DMS 273 (cell line): ENCODE measurements at regions not wholly inside any gene's neighbourhood (a gene's known extent, or its start where the extent isn't known, plus 50 kb on each side); places are given as distances from the start of the nearest gene placed in this dataset.
A peak's percentile ranks its signal among the peaks of the same experiment; 100 is the strongest.

Source experiments
- DNase-seq: peaks from one replicate; lab custom pipeline; 2025; ENCODE audit not compliant: unreplicated experiment; lab: John Stamatoyannopoulos, UW

DNA sequence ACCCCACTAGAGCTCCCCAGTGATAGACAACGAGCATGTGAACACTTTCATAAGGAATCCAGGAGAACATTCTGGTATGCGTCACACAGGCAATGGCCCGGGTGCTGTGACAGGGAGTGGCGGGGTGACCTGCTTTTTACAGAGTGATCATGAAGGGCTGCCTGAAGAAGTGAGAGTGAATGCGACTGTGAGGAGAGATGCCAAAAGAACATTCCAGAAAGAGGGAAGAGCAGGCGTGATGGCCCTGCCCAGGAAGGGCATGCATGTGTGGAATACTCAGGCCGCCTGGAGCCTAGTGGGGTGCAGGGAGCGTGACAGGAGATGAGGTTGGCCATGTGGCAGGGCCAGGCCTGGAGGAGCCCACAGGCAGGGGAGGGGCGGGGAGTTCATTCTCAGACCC, 53.8 kb downstream of the FZD10 start:
- DNase-seq, result no peak

- no peak for DNase-seq
Observed at GRCh38 chr12:130218682-130219081, 56.4 kb downstream of the FZD10 start.

- DNase-seq, result no peak
Observed at GRCh38 chr12:130219929-130220705, 57.9 kb downstream of the FZD10 start.

- DNase-seq, result no peak
Observed at GRCh38 chr12:130220706-130221100, 58.4 kb downstream of the FZD10 start.

DNA sequence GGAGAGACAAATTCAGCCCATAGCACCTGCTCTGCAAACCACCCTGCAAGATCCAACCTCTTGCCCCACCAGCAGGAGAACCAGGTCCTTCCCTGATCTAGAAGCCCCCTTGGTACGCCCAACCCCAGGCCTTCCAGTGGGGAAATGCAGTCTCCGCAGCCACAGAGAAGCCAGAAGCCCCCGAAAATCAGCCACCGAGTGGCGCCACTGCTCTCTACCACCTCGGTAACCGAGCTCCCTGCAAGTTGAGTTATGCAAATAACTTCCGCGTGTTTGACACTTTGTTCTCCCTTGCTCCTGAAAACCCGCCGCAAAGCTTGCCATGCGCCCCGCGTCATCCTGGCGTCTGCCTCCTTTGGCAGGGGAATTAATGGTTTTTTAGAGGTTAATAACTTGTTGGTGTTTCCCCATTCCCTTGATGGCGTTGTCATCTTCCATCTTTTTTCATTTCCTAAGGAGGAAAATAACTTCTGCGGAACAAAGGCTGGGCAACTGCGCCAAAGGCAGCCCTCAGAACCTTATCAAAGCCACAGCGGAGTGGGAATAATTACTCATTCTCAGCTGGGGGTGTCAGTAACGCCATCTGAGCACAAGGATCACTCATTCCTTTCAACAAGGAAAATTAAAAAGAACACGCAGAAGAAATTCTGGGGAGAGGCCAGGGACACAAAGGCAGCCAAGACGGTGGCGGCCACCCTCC, 60.4 kb downstream of the FZD10 start:
- DNase-seq, result no peak

DNA sequence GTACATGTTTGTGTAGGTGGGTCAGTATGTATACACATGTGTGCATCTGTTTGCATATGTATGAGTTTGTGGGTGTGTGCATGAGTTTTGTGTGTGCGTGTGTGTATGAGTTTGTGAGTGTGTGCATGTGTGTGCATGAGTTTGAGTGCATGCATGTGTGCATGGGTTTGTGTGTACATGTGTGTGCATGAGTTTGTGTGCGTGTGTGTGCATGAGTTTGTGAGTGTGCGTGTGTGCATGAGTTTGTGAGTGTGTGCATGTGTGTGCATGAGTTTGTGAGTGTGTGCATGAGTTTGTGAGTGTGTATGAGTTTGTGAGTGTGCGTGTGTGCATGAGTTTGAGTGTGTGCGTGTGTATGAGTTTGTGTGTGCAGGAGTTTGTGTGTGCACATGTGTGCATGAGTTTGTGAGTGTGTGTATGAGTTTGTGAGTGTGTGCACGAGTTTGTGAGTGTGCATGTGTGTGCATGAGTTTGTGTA, 61.5 kb downstream of the FZD10 start:
- DNase-seq, result no peak

GRCh38 chr12:130224613-130225012, 62.3 kb downstream of the FZD10 start:
- DNase-seq, result peak; percentile 49

GRCh38 chr12:130225347-130225746, 63.1 kb downstream of the FZD10 start:
- DNase-seq, result no peak

DNA sequence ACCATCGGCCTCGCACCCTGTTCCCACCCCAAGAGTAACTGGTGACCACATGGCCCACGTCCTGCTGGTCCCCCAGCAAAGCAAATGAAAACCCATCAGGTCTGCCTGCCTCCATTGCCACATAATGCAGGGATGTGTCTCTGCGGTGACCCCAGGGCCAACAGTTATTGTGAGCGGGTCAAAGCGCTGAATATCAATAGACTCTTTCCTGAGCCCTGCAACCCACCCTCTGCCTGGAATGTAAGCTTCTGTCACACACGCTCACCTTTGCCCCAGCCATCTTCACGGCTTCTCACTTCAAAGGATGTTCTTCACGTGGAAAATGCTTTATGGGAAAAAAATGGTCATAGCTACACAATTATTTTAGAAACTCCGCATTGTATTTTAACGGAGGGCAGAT, 63.9 kb downstream of the FZD10 start:
- no peak for DNase-seq

DNA sequence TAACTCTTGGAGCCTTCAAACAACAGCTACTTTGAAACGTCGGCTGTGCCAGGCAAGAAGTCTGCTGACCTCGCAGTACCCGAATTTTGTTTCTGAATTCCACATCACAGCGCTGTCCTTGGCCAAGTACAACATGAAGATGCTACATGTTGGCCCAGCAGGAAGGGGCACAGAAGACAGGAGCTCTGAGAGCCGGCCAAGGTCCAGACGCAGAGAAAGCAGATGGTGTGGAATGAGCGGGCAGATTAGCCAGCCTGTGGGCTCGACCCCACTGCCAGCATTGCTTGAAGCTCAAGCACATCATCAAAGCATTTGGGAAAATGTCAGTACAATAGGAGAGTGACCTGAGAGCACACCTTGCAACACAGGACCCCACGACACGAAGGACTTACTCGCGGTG, 64.5 kb downstream of the FZD10 start:
- peak; percentile 1 for DNase-seq

DNA sequence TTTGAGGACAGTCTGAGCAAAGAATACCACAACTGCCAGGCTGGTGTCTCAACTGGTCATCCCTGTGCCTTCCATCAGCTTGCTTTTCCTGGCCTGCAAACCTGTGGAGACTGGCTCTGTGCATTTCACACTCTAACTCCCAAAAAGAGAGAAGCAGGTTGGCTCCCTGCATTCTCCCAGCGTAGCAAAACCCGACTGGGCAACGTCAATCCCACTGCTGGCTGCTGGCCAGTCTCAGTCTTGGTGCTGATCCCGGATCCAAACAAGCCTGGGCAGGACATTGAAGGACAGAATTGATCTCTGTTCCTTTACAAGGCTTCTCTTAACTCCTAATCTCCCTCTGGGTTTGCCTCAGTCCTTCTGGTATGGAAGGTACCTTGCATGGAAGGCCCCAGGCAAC, 65.4 kb downstream of the FZD10 start:
- no peak for DNase-seq

- DNase-seq, result no peak
Observed at GRCh38 chr12:130236446-130236845, 74.2 kb downstream of the FZD10 start.

- peak; percentile 1 for DNase-seq
Observed at GRCh38 chr12:130240831-130241590, 78.7 kb downstream of the FZD10 start.

DNA sequence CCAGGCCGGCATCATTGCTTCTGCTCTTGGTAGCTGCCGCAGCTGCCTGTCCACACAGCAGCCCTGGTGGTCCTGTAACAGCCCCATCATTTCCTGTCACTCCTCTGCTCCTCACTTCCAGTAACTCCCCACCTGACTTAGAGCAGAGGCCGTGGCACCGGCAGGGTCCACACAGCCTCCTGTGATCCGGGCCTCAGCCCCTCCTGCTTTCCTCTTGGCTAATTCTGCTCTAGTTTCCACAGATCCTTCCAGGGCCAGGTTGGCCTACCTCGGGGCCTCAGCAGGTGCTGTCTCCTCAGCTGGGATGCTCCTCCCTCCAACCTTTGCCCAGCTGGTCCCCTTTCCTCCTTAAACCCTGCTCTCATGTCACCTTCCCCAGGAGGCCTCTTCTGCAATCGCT, 80.2 kb downstream of the FZD10 start:
- no peak for DNase-seq

GRCh38 chr12:130245251-130245650, 83.0 kb downstream of the FZD10 start:
- no peak for DNase-seq

- no peak for DNase-seq
Observed at GRCh38 chr12:130246560-130246959, 84.3 kb downstream of the FZD10 start.

DNA sequence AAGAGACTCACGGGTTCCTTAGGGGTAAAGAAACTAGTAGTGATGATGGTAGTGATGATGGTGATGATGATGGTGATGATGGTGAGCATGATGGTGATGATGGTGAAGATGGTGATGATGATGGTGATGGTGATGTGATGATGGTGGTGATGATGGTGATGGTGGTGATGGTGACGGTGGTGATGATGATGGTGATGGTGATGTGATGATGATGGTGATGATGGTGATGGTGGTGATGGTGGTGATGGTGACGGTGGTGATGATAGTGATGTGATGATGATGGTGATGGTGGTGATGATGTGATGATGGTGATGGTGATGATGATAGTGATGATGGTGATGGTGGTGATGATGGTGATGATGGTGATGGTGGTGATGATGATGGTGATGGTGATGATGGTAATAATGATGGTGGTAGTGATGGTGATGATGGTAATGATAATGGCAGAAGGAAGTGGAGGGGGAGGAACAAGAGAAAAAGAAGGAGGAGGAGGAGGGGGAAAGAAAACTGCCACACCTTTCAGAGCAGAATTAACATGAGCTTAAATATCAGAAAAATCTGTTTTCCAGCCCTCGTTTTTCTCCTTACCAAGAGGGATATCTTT, 85.5 kb downstream of the FZD10 start:
- no peak for DNase-seq

DNA sequence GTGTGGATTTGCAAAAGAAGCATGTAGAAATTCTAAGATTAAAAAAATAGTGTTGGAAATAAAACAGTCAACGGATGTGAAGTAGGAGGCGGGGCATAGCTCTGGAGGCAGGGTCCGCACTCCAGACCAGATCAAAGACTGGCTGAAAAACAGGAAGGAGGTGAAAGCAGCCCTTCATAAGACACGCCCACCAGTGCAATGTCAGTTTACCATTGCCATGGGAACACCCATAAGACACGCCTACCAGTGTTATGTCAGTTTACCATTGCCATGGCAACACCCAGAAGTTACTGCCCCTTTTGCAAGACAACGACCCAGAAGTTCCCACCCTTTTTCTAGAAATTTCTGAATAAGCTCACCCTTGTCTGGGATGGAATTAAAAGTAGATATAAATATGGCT, 87.1 kb downstream of the FZD10 start:
- DNase-seq, result no peak

DNA sequence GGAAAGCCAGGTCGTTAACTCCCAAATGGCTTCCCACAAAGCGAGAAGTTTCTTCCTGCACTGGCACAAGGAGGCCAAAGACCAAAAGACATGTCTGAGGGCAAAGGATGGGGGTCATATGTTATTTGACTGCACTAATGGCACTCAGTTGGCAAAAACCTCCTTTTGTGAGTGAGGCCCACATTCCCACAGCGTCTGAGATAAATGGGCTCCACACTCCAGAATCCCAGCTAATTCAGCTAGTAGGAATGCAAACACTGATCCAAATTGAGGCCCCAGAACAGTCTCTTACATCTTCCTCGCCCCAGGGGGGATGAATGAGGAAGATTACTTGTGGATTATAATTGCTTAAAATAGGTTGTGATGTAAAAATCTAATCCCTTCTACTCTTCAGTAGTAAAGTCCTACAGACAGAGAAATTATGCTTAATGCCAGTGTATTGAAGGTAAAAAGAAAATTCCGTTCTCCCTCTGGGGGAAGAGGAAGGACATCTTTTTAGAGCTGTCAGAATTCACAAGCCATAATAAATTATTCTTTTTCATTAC, 86.4 kb upstream of the PIWIL1 start:
- DNase-seq, result no peak

GRCh38 chr12:130253866-130254265, 83.8 kb upstream of the PIWIL1 start:
- DNase-seq, result no peak
